ENCODE measurements at regions not wholly inside any gene's neighbourhood (a gene's known extent, or its start where the extent isn't known, plus 50 kb on each side); places are given as distances from the start of the nearest gene placed in this dataset.
"Not testable (repeated sequence)": the region's sequence is repeated elsewhere in the genome, so short reads cannot be mapped to it uniquely, and the experiment has no call there.

GRCh38 chr11:70903229-70903628 lies 349.1 kb downstream of the SHANK2 start:
- H3K27me3 Mint-ChIP-seq; intact Hi-C loops (cut with DNase I, micrococcal nuclease); H3K4me3 Mint-ChIP-seq; ATAC-seq; H3K4me1 Mint-ChIP-seq; POLR2A ChIA-PET; H3K36me3 Mint-ChIP-seq (ENCODE audit: low read depth); CTCF ChIA-PET; H3K9me3 Mint-ChIP-seq (ENCODE audit: low read depth); DNase-seq; H3K27ac Mint-ChIP-seq: not testable (repeated sequence)

- ChIA-PET CTCF (interaction anchor here (0.6 kb wide), 2 partner anchors 8 to 1574 kb away, joined by 3 read pairs; no protein-coding TSS in a partner anchor), POLR2A (no interaction called here)
- Mint-ChIP-seq H3K27ac (no peak overlapping the region), H3K36me3 (ENCODE audit: low read depth) (no peaks in the 10 kb centered on the region), H3K4me1 (no peaks in the 10 kb centered on the region), H3K9me3 (ENCODE audit: low read depth) (no peaks in the 10 kb centered on the region), H3K4me3 (no peak overlapping the region), H3K27me3 (peaks cover 8% of the 10 kb centered on the region)
- intact Hi-C loops (cut with DNase I, micrococcal nuclease) = no loop called here
- no peak for ATAC-seq
- DNase-seq = no peak
These were observed 346.3 kb downstream of the SHANK2 start for GRCh38 chr11:70906101-70906500.

GRCh38 chr11:70908223-70908622 lies 344.2 kb downstream of the SHANK2 start:
- no peaks in the 10 kb centered on the region for H3K9me3 Mint-ChIP-seq (ENCODE audit: low read depth)
- POLR2A ChIA-PET = no interaction called here
- H3K4me3 Mint-ChIP-seq = no peak overlapping the region
- H3K36me3 Mint-ChIP-seq (ENCODE audit: low read depth) = no peaks in the 10 kb centered on the region
- H3K4me1 Mint-ChIP-seq = no peaks in the 10 kb centered on the region
- peaks cover 9% of the 10 kb centered on the region for H3K27me3 Mint-ChIP-seq
- no peak overlapping the region for H3K27ac Mint-ChIP-seq
- intact Hi-C loops (cut with DNase I, micrococcal nuclease) = no loop called here
- CTCF ChIA-PET = no interaction called here
- no peak for ATAC-seq
- no peak for DNase-seq

GRCh38 chr11:70910835-70911234 lies 341.5 kb downstream of the SHANK2 start:
- H3K9me3 Mint-ChIP-seq (ENCODE audit: low read depth) = no peaks in the 10 kb centered on the region
- H3K27me3 Mint-ChIP-seq = peaks cover 10% of the 10 kb centered on the region
- no peak overlapping the region for H3K4me3 Mint-ChIP-seq

GRCh38 chr11:70912226-70912840 lies 340.0 kb downstream of the SHANK2 start:
- H3K9me3 Mint-ChIP-seq (ENCODE audit: low read depth) = peaks cover 2% of the 10 kb centered on the region
- ChIA-PET POLR2A (no interaction called here), CTCF (no interaction called here)
- intact Hi-C loops (cut with DNase I, micrococcal nuclease) = no loop called here
- no peak overlapping the region for H3K27ac Mint-ChIP-seq
- no peaks in the 10 kb centered on the region for H3K4me1 Mint-ChIP-seq
- H3K27me3 Mint-ChIP-seq = peaks cover 10% of the 10 kb centered on the region
- no peaks in the 10 kb centered on the region for H3K36me3 Mint-ChIP-seq (ENCODE audit: low read depth)
- ATAC-seq (peak; percentile 70), DNase-seq (peak; percentile 41)
- no peak overlapping the region for H3K4me3 Mint-ChIP-seq

More at GRCh38 chr11:70910835-70911234, 341.5 kb downstream of the SHANK2 start:
- CTCF ChIA-PET = no interaction called here
- H3K36me3 Mint-ChIP-seq (ENCODE audit: low read depth) = no peaks in the 10 kb centered on the region
- H3K27ac Mint-ChIP-seq = no peak overlapping the region
- POLR2A ChIA-PET = no interaction called here
- intact Hi-C loops (cut with DNase I, micrococcal nuclease) = no loop called here
- H3K4me1 Mint-ChIP-seq = no peaks in the 10 kb centered on the region
- DNase-seq (no peak), ATAC-seq (no peak)

- DNase-seq = no peak
- intact Hi-C loops (cut with DNase I, micrococcal nuclease) = no loop called here
- ChIA-PET CTCF (no interaction called here), POLR2A (no interaction called here)
- H3K27ac Mint-ChIP-seq = no peak overlapping the region
- no peak for ATAC-seq
- H3K36me3 Mint-ChIP-seq (ENCODE audit: low read depth) = no peaks in the 10 kb centered on the region
- H3K4me3 Mint-ChIP-seq = no peak overlapping the region
- peaks cover 2% of the 10 kb centered on the region for H3K9me3 Mint-ChIP-seq (ENCODE audit: low read depth)
- H3K27me3 Mint-ChIP-seq = peaks cover 12% of the 10 kb centered on the region
- no peaks in the 10 kb centered on the region for H3K4me1 Mint-ChIP-seq
These were observed 338.6 kb downstream of the SHANK2 start for GRCh38 chr11:70913715-70914231.

GRCh38 chr11:70914496-70914895 lies 337.9 kb downstream of the SHANK2 start:
- ChIA-PET POLR2A (no interaction called here), CTCF (no interaction called here)
- H3K4me3 Mint-ChIP-seq = no peak overlapping the region
- intact Hi-C loops (cut with DNase I, micrococcal nuclease) = no loop called here
- DNase-seq = no peak
- no peak for ATAC-seq
- no peak overlapping the region for H3K27ac Mint-ChIP-seq
- peaks cover 2% of the 10 kb centered on the region for H3K9me3 Mint-ChIP-seq (ENCODE audit: low read depth)
- H3K4me1 Mint-ChIP-seq = no peaks in the 10 kb centered on the region
- H3K27me3 Mint-ChIP-seq = peaks cover 12% of the 10 kb centered on the region
- H3K36me3 Mint-ChIP-seq (ENCODE audit: low read depth) = no peaks in the 10 kb centered on the region

- H3K4me3 Mint-ChIP-seq = no peak overlapping the region
- no peaks in the 10 kb centered on the region for H3K4me1 Mint-ChIP-seq
- ATAC-seq (no peak), DNase-seq (no peak)
- H3K9me3 Mint-ChIP-seq (ENCODE audit: low read depth) = peaks cover 2% of the 10 kb centered on the region
- H3K36me3 Mint-ChIP-seq (ENCODE audit: low read depth) = no peaks in the 10 kb centered on the region
- intact Hi-C loops (cut with DNase I, micrococcal nuclease) = no loop called here
- CTCF ChIA-PET = interaction anchor here (0.7 kb wide), 1 partner anchor 23 kb away, joined by 3 read pairs; no protein-coding TSS in a partner anchor
- H3K27ac Mint-ChIP-seq = no peak overlapping the region
- POLR2A ChIA-PET = no interaction called here
- H3K27me3 Mint-ChIP-seq = peaks cover 10% of the 10 kb centered on the region
These were observed 337.0 kb downstream of the SHANK2 start for GRCh38 chr11:70915158-70915985.

GRCh38 chr11:70916351-70916750 lies 336.0 kb downstream of the SHANK2 start:
- intact Hi-C loops (cut with DNase I, micrococcal nuclease) = no loop called here
- ChIA-PET POLR2A (no interaction called here), CTCF (interaction anchor here (0.7 kb wide), 1 partner anchor 100 kb away, joined by 3 read pairs; no protein-coding TSS in a partner anchor)
- H3K9me3 Mint-ChIP-seq (ENCODE audit: low read depth) = peaks cover 8% of the 10 kb centered on the region
- H3K4me1 Mint-ChIP-seq = no peaks in the 10 kb centered on the region
- no peak overlapping the region for H3K4me3 Mint-ChIP-seq
- H3K27me3 Mint-ChIP-seq = peaks cover 7% of the 10 kb centered on the region
- ATAC-seq (no peak), DNase-seq (no peak)
- no peak overlapping the region for H3K27ac Mint-ChIP-seq
- H3K36me3 Mint-ChIP-seq (ENCODE audit: low read depth) = no peaks in the 10 kb centered on the region

- ATAC-seq (no peak), DNase-seq (no peak)
- peaks cover 20% of the 10 kb centered on the region for H3K9me3 Mint-ChIP-seq (ENCODE audit: low read depth)
- ChIA-PET CTCF (interaction anchor here (0.5 kb wide), 1 partner anchor 352 kb away, joined by 3 read pairs; no protein-coding TSS in a partner anchor), POLR2A (no interaction called here)
- no peak overlapping the region for H3K4me3 Mint-ChIP-seq
- no peak overlapping the region for H3K27ac Mint-ChIP-seq
- H3K27me3 Mint-ChIP-seq = peaks cover 6% of the 10 kb centered on the region
- no peaks in the 10 kb centered on the region for H3K4me1 Mint-ChIP-seq
- intact Hi-C loops (cut with DNase I, micrococcal nuclease) = no loop called here
- no peaks in the 10 kb centered on the region for H3K36me3 Mint-ChIP-seq (ENCODE audit: low read depth)
These were observed 334.1 kb downstream of the SHANK2 start for GRCh38 chr11:70918242-70918641.

- Mint-ChIP-seq H3K9me3 (ENCODE audit: low read depth) (peaks cover 19% of the 10 kb centered on the region), H3K27ac (no peak overlapping the region), H3K4me3 (no peak overlapping the region), H3K36me3 (ENCODE audit: low read depth) (no peaks in the 10 kb centered on the region), H3K27me3 (peaks cover 2% of the 10 kb centered on the region), H3K4me1 (no peaks in the 10 kb centered on the region)
- POLR2A ChIA-PET = no interaction called here
- intact Hi-C loops (cut with DNase I, micrococcal nuclease) = loop anchor here in 1 of 2 experiments (1.0 kb wide), 1 partner anchor 29 kb away; no protein-coding TSS in a partner anchor
- DNase-seq (no peak), ATAC-seq (no peak)
- CTCF ChIA-PET = no interaction called here
These were observed 330.6 kb downstream of the SHANK2 start for GRCh38 chr11:70921804-70922203.

- H3K27ac Mint-ChIP-seq = no peak overlapping the region
- H3K27me3 Mint-ChIP-seq = peaks cover 5% of the 10 kb centered on the region
- H3K36me3 Mint-ChIP-seq (ENCODE audit: low read depth) = no peaks in the 10 kb centered on the region
- ChIA-PET POLR2A (no interaction called here), CTCF (no interaction called here)
- no peaks in the 10 kb centered on the region for H3K4me1 Mint-ChIP-seq
- ATAC-seq (no peak), DNase-seq (no peak)
- intact Hi-C loops (cut with DNase I, micrococcal nuclease) = no loop called here
- H3K9me3 Mint-ChIP-seq (ENCODE audit: low read depth) = peaks cover 19% of the 10 kb centered on the region
- no peak overlapping the region for H3K4me3 Mint-ChIP-seq
These were observed 328.3 kb downstream of the SHANK2 start for GRCh38 chr11:70924108-70924507.

Measured in activated CD4-positive, alpha-beta T cell treated with anti-CD3 and anti-CD28 coated beads for 36 hours (primary cell).